OCI-LY1 (cell line): ENCODE measurements at regions not wholly inside any gene's neighbourhood (a gene's known extent, or its start where the extent isn't known, plus 50 kb on each side); places are given as distances from the start of the nearest gene placed in this dataset.

Experiments used
- H2AFZ ChIP-seq: fragments of 200-600 bp; sonication (generic), shearing (Covaris generic); 2 replicates; pipeline ENCODE4 v1.6.0; 2014; ENCODE audit warnings: antibody characterized with exemption, mild to moderate bottlenecking, low read length
- H3F3A ChIP-seq: fragments of 200-600 bp; sonication (generic), shearing (Covaris generic); 2 replicates; pipeline ENCODE4 v1.6.0; 2014; ENCODE audit warnings: mild to moderate bottlenecking, antibody characterized with exemption, low read length, moderate library complexity; ENCODE audit not compliant: insufficient read depth
- H3K27ac ChIP-seq: fragments of 200-600 bp; sonication (generic); 2 replicates; pipeline ENCODE4 v1.5.1; 2014; ENCODE audit warnings: low read length, mixed run types, mild to moderate bottlenecking, low read depth; ENCODE audit not compliant: poor library complexity, severe bottlenecking
- H3K27me3 ChIP-seq: fragments of 200-600 bp; sonication (generic); 2 replicates; pipeline ENCODE4 v1.6.0; 2014; ENCODE audit warnings: antibody characterized with exemption, mild to moderate bottlenecking, low read length, moderate library complexity; ENCODE audit not compliant: insufficient read depth
- H3K36me3 ChIP-seq: fragments of 200-600 bp; sonication (generic); 2 replicates; pipeline ENCODE4 v1.6.1; 2014; ENCODE audit warnings: mild to moderate bottlenecking, antibody characterized with exemption, low read length, moderate library complexity, mixed read lengths; ENCODE audit not compliant: insufficient read depth
- H3K4me1 ChIP-seq: fragments of 200-600 bp; sonication (generic); 2 replicates; pipeline ENCODE4 v1.5.1; 2014; ENCODE audit warnings: mild to moderate bottlenecking, low read length, moderate library complexity; ENCODE audit not compliant: insufficient read depth, severe bottlenecking
- H3K4me2 ChIP-seq: fragments of 200-600 bp; sonication (generic), shearing (Covaris generic); 2 replicates; pipeline ENCODE4 v1.6.1; 2014; ENCODE audit warnings: low read length
- H3K4me3 ChIP-seq: fragments of 200-600 bp; sonication (generic); 2 replicates; pipeline ENCODE4 v1.5.1; 2014; ENCODE audit warnings: low read length, low read depth, mild to moderate bottlenecking, mixed read lengths; ENCODE audit not compliant: poor library complexity, severe bottlenecking
- H3K79me2 ChIP-seq: fragments of 200-600 bp; shearing (Covaris generic); 2 replicates; pipeline ENCODE4 v1.6.1; 2016; ENCODE audit warnings: mixed run types, low read length, mixed read lengths; ENCODE audit not compliant: insufficient read depth
- H3K9ac ChIP-seq: fragments of 200-600 bp; sonication (generic), shearing (Covaris generic); 2 replicates; pipeline ENCODE4 v1.6.1; 2014; ENCODE audit warnings: mild to moderate bottlenecking, low read length, mixed read lengths
- H3K9me2 ChIP-seq: fragments of 200-600 bp; sonication (generic), shearing (Covaris generic); 2 replicates; pipeline ENCODE4 v1.6.1; 2014; ENCODE audit warnings: low read depth, mild to moderate bottlenecking, low read length, mixed read lengths
- H3K9me3 ChIP-seq: fragments of 200-600 bp; shearing (Covaris generic); 2 replicates; pipeline ENCODE4 v1.6.1; 2014; ENCODE audit warnings: low read length, mixed read lengths
- H4K20me1 ChIP-seq: fragments of 200-600 bp; sonication (generic), shearing (Covaris generic); 2 replicates; pipeline ENCODE4 v1.6.0; 2016; ENCODE audit warnings: mild to moderate bottlenecking, low read length; ENCODE audit not compliant: insufficient read depth
- CTCF ChIP-seq: fragments of 200-600 bp; sonication (generic), shearing (Covaris generic); IDR thresholded peaks from 2 replicates; pipeline ENCODE4 v1.5.1; 2017; ENCODE audit warnings: mild to moderate bottlenecking, antibody characterized with exemption, low read length, moderate library complexity, mixed read lengths
- EZH2 ChIP-seq: fragments of 200-600 bp; sonication (generic), shearing (Covaris generic); IDR thresholded peaks from 2 replicates; pipeline ENCODE4 v1.8.0; 2017; ENCODE audit warnings: borderline replicate concordance, mixed run types, mild to moderate bottlenecking, antibody characterized with exemption, low read length, moderate library complexity, mixed read lengths

GRCh38 chr3:193899001-193899400 is 236.9 kb upstream of the HES1 start:
- no peaks in the 10 kb centered on the region for H3K27me3 ChIP-seq
- H3K36me3 ChIP-seq: no peaks in the 10 kb centered on the region
- H3F3A ChIP-seq: no peaks in the 10 kb centered on the region
- no peak overlapping the region for H3K4me3 ChIP-seq
- H4K20me1 ChIP-seq: no peaks in the 10 kb centered on the region
- no peaks in the 10 kb centered on the region for H3K79me2 ChIP-seq
- H3K9ac ChIP-seq: no peak overlapping the region
- no peaks in the 10 kb centered on the region for H3K9me2 ChIP-seq
- H3K27ac ChIP-seq: no peak overlapping the region
- H3K4me1 ChIP-seq: no peaks in the 10 kb centered on the region
- TF ChIP-seq EZH2: no peak
- no peak for TF ChIP-seq CTCF
- H3K4me2 ChIP-seq: no peak overlapping the region
- H3K9me3 ChIP-seq: no peaks in the 10 kb centered on the region
- H2AFZ ChIP-seq: no peak overlapping the region

GRCh38 chr3:193901007-193901406 is 234.9 kb upstream of the HES1 start:
- Histone ChIP-seq H3K4me1 (no peaks in the 10 kb centered on the region), H3K27me3 (0 out of 2 replicates have a peak, but pooled peaks cover 5% of the 10 kb centered on the region), H3K9me2 (no peaks in the 10 kb centered on the region), H3K36me3 (no peaks in the 10 kb centered on the region), H3K27ac (no peak overlapping the region), H3F3A (no peaks in the 10 kb centered on the region), H3K9me3 (no peaks in the 10 kb centered on the region), H3K4me3 (no peak overlapping the region), H3K4me2 (no peak overlapping the region), H2AFZ (no peak overlapping the region), H4K20me1 (no peaks in the 10 kb centered on the region), H3K79me2 (no peaks in the 10 kb centered on the region), H3K9ac (no peak overlapping the region)
- TF ChIP-seq CTCF: no peak

GRCh38 chr3:193902607-193903511 is 233.1 kb upstream of the HES1 start:
- H3K4me1 ChIP-seq: no peaks in the 10 kb centered on the region
- no peak for TF ChIP-seq EZH2
- no peak overlapping the region for H2AFZ ChIP-seq
- no peaks in the 10 kb centered on the region for H3K9me2 ChIP-seq
- no peaks in the 10 kb centered on the region for H3F3A ChIP-seq
- H3K27me3 ChIP-seq: 0 out of 2 replicates have a peak, but pooled peaks cover 5% of the 10 kb centered on the region
- H4K20me1 ChIP-seq: no peaks in the 10 kb centered on the region
- no peak overlapping the region for H3K4me2 ChIP-seq
- H3K27ac ChIP-seq: no peak overlapping the region
- no peaks in the 10 kb centered on the region for H3K36me3 ChIP-seq
- H3K79me2 ChIP-seq: no peaks in the 10 kb centered on the region
- H3K4me3 ChIP-seq: no peak overlapping the region
- H3K9me3 ChIP-seq: no peaks in the 10 kb centered on the region
- H3K9ac ChIP-seq: no peak overlapping the region

- H3K4me2 ChIP-seq: no peak overlapping the region
- no peak overlapping the region for H3K4me3 ChIP-seq
- 0 out of 2 replicates have a peak, but pooled peaks cover 2% of the 10 kb centered on the region for H3K9me3 ChIP-seq
- TF ChIP-seq CTCF: no peak
- no peak for TF ChIP-seq EZH2
- no peaks in the 10 kb centered on the region for H3K4me1 ChIP-seq
- H3K79me2 ChIP-seq: no peaks in the 10 kb centered on the region
- H3F3A ChIP-seq: no peaks in the 10 kb centered on the region
- no peaks in the 10 kb centered on the region for H3K36me3 ChIP-seq
- no peaks in the 10 kb centered on the region for H4K20me1 ChIP-seq
- no peak overlapping the region for H3K9ac ChIP-seq
- no peak overlapping the region for H2AFZ ChIP-seq
- peaks cover 5% of the 10 kb centered on the region; the same call in 1 of the 2 replicates for H3K27me3 ChIP-seq
- no peak overlapping the region for H3K27ac ChIP-seq
- no peaks in the 10 kb centered on the region for H3K9me2 ChIP-seq
Observed at GRCh38 chr3:193903512-193903817, 232.5 kb upstream of the HES1 start.
